T-helper 17 cell (primary cell): ENCODE measurements at regions not wholly inside any gene's neighbourhood (a gene's known extent, or its start where the extent isn't known, plus 50 kb on each side); places are given as distances from the start of the nearest gene placed in this dataset.
A peak's percentile ranks its signal among the peaks of the same experiment; 100 is the strongest.

Experiments
- ATAC-seq: fragments of 150-1000 bp; cut with Tn5 transposase; 2 replicates; pipeline ENCODE4 v1.10.0; 2021; ENCODE audit warnings: mild to moderate bottlenecking, moderate library complexity
- DNase-seq, 3 donors: peaks; one replicate each; pipeline versions ENCODE4 v3.0.0 to v3.0.0-alpha.2; 2020 to 2021
- H3K9me3 ChIP-seq: one replicate; pipeline ENCODE4 v1.7.0; 2013; ENCODE audit warnings: low read length, mild to moderate bottlenecking; ENCODE audit not compliant: control insufficient read depth, poor library complexity, severe bottlenecking
- H3K27ac Mint-ChIP-seq: one replicate; pipeline ENCODE4 v1.8.0; 2022; ENCODE audit warnings: mild to moderate bottlenecking, moderate library complexity, mixed read lengths
- H3K27me3 Mint-ChIP-seq: one replicate; pipeline ENCODE4 v1.8.0; 2022; ENCODE audit warnings: mixed read lengths
- H3K36me3 Mint-ChIP-seq: one replicate; pipeline ENCODE4 v1.8.0; 2022; ENCODE audit warnings: low read depth, mixed read lengths
- H3K4me1 Mint-ChIP-seq: one replicate; pipeline ENCODE4 v1.8.0; 2022; ENCODE audit warnings: mild to moderate bottlenecking, mixed read lengths
- H3K4me3 Mint-ChIP-seq: one replicate; pipeline ENCODE4 v1.8.0; 2022; ENCODE audit warnings: mild to moderate bottlenecking, moderate library complexity, mixed read lengths

DNA sequence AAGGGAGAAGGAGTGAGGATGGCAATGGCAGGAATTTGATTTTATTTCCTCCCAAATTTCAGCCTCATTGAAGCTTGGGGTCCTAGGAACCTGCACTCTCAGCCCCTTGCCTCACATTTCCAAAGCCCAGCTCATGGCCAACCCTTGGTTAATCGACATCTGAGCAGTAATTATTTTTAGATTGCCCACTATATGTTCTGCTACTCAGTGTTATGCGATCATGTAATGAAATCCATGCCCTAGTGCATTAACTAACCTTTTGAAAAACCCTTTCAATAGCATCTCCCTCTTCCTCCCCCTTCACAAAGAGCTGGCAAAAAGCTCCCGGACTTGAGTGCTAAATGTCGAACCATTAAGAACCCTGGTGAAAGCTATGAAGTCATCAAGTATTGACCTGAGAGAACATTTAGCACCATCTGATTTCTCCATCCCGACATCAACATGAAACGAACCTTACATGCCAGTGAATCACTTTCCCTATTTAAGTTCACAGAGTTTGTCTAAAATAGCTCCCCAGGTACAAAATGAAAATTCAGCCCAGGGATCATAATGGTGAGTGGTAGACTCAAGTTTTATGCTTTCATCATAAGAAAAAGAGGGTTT lies 59.2 kb upstream of the RPS6KA3 start:
- Mint-ChIP-seq H3K27me3 (no peaks in the 10 kb centered on the region), H3K4me3 (no peak overlapping the region), H3K27ac (no peak overlapping the region), H3K36me3 (no peaks in the 10 kb centered on the region), H3K4me1 (peaks cover 11% of the 10 kb centered on the region)
- DNase-seq (no peak), ATAC-seq (no peak)
- no peaks in the 10 kb centered on the region for H3K9me3 ChIP-seq

DNA sequence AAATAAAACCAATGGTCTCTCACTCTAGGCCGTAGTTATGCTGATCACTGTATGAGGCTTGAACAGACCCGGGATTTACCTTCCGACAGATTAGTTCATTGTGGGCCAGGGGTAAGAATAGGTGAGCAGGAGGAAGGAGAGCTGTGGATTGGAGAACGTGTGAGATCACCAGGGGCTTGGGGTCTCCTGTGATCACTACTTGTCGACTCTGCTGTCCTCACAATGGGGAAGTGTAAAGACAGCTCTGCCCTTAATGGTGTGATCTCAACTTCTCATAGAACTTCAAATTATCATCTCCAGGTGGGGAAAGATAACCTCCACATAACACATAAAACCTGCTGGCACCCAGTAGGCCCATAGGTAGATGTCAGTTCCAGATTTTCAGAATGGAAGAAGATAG lies 56.2 kb upstream of the RPS6KA3 start:
- Mint-ChIP-seq H3K27ac (no peak overlapping the region), H3K27me3 (no peaks in the 10 kb centered on the region), H3K4me3 (no peak overlapping the region), H3K4me1 (peaks cover 16% of the 10 kb centered on the region), H3K36me3 (no peaks in the 10 kb centered on the region)
- no peak for ATAC-seq
- no peaks in the 10 kb centered on the region for H3K9me3 ChIP-seq
- no peak for DNase-seq

DNA sequence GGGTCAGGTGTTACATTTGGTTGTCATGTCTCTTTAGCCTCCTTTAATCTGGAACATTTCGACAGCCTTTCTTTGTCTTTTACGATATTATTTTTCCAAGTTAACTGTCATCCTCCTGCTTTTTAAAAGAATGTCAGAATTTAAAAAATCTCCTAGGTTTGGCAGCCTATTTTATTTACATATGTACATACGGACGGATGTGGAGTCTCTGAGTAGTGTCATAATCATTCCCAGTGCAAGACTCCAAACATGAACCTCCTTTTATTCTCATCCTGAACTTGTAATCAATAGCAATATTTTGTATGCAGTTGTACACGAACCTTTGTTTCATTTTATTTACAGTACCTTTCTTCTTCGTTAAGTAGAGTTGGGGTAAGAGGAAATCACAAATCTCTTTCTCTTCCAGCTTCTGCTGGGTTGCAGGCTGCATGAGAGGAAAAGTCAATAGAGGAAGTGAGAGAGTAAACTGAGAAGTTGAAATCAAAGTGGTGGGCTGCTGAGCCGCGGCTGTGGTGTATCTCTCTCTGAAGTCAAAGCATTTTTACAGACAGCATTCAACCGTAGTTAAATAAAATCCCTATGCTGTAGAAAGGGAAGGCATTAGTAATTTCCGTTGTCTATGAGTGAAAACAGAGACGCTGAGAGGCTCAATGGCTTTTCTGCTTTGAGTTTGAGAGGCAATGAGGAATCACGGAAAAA lies 53.9 kb upstream of the RPS6KA3 start:
- peak; percentile 69 for ATAC-seq
- Mint-ChIP-seq H3K4me1 (peaks cover 16% of the 10 kb centered on the region), H3K4me3 (peak overlapping the region; percentile 77), H3K36me3 (no peaks in the 10 kb centered on the region), H3K27me3 (no peaks in the 10 kb centered on the region), H3K27ac (peak overlapping the region; percentile 56)
- no peak for DNase-seq
- no peaks in the 10 kb centered on the region for H3K9me3 ChIP-seq

DNA sequence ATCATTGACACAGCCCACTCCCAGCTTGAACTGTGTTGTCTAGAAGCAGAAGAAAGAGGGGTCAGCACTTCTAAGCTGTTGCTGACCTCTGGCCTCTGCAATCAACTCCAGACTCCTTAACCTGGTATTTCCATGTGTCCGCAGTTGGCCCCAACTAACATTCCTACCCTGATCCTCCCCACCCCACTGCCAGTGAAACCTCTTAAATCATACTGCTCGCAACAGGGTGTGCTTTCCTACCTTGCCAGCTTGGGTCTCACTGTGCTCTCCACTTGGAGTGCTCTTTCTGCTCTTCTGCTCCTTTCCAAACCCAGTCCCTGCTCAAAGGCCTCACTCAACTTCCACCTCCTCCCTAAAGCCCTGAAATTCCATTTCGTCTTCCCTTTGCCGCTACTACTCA lies 52.3 kb upstream of the RPS6KA3 start:
- ATAC-seq = no peak
- H3K4me1 Mint-ChIP-seq = peaks cover 21% of the 10 kb centered on the region
- H3K27me3 Mint-ChIP-seq = no peaks in the 10 kb centered on the region

DNA sequence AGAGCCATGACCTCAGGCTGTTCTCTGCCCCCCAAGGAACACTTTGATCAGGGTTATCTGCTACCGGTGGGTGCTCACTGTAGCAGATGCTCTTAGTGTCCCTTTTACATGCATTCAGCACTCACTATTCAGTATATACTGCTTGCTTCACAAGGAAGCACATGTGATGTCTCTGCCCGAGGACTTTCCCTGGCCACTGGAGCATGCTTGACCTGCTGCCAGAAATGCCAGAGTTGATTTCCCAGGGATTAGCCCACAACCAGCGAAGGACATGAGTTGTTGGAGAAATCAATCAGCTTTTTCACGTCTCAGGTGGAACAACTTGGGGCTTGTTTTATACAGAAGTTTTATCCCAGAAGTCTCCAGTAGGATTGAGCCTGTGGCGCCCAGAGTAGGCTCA lies 51.2 kb upstream of the RPS6KA3 start:
- Mint-ChIP-seq H3K36me3 (no peaks in the 10 kb centered on the region), H3K4me1 (peaks cover 23% of the 10 kb centered on the region), H3K27ac (no peak overlapping the region), H3K27me3 (no peaks in the 10 kb centered on the region), H3K4me3 (no peak overlapping the region)
- no peaks in the 10 kb centered on the region for H3K9me3 ChIP-seq
- DNase-seq (no peak), ATAC-seq (no peak)

More for the DNA sequence above, 52.3 kb upstream of the RPS6KA3 start:
- H3K9me3 ChIP-seq = no peaks in the 10 kb centered on the region
- Mint-ChIP-seq H3K36me3 (no peaks in the 10 kb centered on the region), H3K27ac (no peak overlapping the region), H3K4me3 (no peak overlapping the region)
- no peak for DNase-seq
